HepG2 (cell line): ENCODE measurements at regions not wholly inside any gene's neighbourhood (a gene's known extent, or its start where the extent isn't known, plus 50 kb on each side); places are given as distances from the start of the nearest gene placed in this dataset.

ENCODE experiments used
- ATAC-seq: fragments of 200-7000 bp; cut with Tn5 transposase; 3 replicates; pipeline ENCODE4 v1.9.1; 2020; ENCODE audit warnings: mild to moderate bottlenecking, moderate library complexity
- BruUV-seq: library from RNA; stranded (reverse); fragments of 400-500 nt; replicated peaks from 2 replicates; lab custom pipeline; 2021; lab: Mats Ljungman, UMichigan
- CTCF ChIA-PET: fragments of 300-600 bp; formaldehyde crosslinking; extraction: SDS; loops from one replicate; lab custom pipeline; 2021; ENCODE audit warnings: low total read pairs, inconsistent platforms, low intra/inter-chr PET ratio; lab: Yijun Ruan, JAX
- POLR2A ChIA-PET: fragments of 350-600 bp; sonication (Branson Sonifier 250); formaldehyde crosslinking; loops from one replicate; lab custom pipeline; 2020; ENCODE audit warnings: antibody characterized with exemption, inconsistent platforms; lab: Yijun Ruan, JAX
- DNase-seq: peaks from one replicate; pipeline ENCODE4 v3.0.0-alpha.2; 2015; ENCODE audit warnings: low spot score
- FAIRE-seq: peaks from 3 replicates; lab custom pipeline; 2011; peaks lifted over from hg19 to GRCh38; lab: Jason Lieb, UNC
- H2AFZ ChIP-seq: one replicate; pipeline ENCODE4 v1.6.1; 2011; ENCODE audit warnings: low read length, inconsistent platforms
- H3K27ac ChIP-seq: fragments of 300-600 bp; 3 replicates; pipeline ENCODE4 v1.8.0; 2011; ENCODE audit warnings: mixed run types, mild to moderate bottlenecking, mixed read lengths, low read length, inconsistent platforms; ENCODE audit not compliant: insufficient read depth; ENCODE audit errors: extremely low read length
- H3K27me3 ChIP-seq, 2 experiments: fragments of 200-600 bp in 1 of 2; 2 replicates in 1 of 2; 3 replicates in 1 of 2; pipeline versions ENCODE4 v1.6.0 to v1.8.0; 2011; ENCODE audit warnings: low read length in 2 of 2, mild to moderate bottlenecking in 2 of 2, moderate library complexity in 2 of 2, inconsistent platforms in 1 of 2; ENCODE audit not compliant: insufficient read depth in 2 of 2, control insufficient read depth in 1 of 2
- H3K36me3 ChIP-seq, 2 experiments: fragments of 200-600 bp in 1 of 2; replicated peaks in 1 of 2; 2 replicates in 1 of 2; 3 replicates in 1 of 2; pipeline versions ENCODE4 v1.5.1 to v1.8.0; 2011; ENCODE audit warnings: low read length in 2 of 2, inconsistent platforms in 1 of 2; ENCODE audit not compliant: insufficient read depth in 2 of 2, control insufficient read depth in 1 of 2
- H3K4me1 ChIP-seq: 2 replicates; pipeline ENCODE4 v1.5.1; 2012; ENCODE audit warnings: low read length, inconsistent platforms; ENCODE audit not compliant: insufficient read depth
- H3K4me2 ChIP-seq: 2 replicates; pipeline ENCODE4 v1.6.0; 2011; ENCODE audit warnings: low read depth, low read length, inconsistent platforms
- H3K4me3 ChIP-seq, 3 experiments: fragments of 200-600 bp in 1 of 3; sonication (generic), shearing (Covaris generic) in 1 of 3; replicated peaks in 1 of 3; 2 replicates each; pipeline ENCODE4 v1.5.1; 2011 to 2016; ENCODE audit warnings: low read length in 3 of 3, inconsistent platforms in 2 of 3, low read depth in 2 of 3, mild to moderate bottlenecking in 2 of 3, control low read depth in 1 of 3, mixed read lengths in 1 of 3; ENCODE audit not compliant: insufficient read depth in 1 of 3
- H3K79me2 ChIP-seq: one replicate; pipeline ENCODE4 v1.6.1; 2011; ENCODE audit warnings: low read length, inconsistent platforms; ENCODE audit not compliant: insufficient read depth
- H3K9ac ChIP-seq: 2 replicates; pipeline ENCODE4 v1.6.0; 2011; ENCODE audit warnings: mild to moderate bottlenecking, low read depth, low read length, inconsistent platforms; ENCODE audit not compliant: insufficient read depth
- H3K9me3 ChIP-seq: 2 replicates; pipeline ENCODE4 v1.5.1; 2012; ENCODE audit warnings: mild to moderate bottlenecking, low read length
- H4K20me1 ChIP-seq: 2 replicates; pipeline ENCODE4 v1.6.0; 2011; ENCODE audit warnings: inconsistent platforms, mild to moderate bottlenecking, low read length, moderate library complexity; ENCODE audit not compliant: insufficient read depth
- CEBPB ChIP-seq: IDR thresholded peaks from 2 replicates; pipeline ENCODE4 v1.6.1; 2011; ENCODE audit warnings: low read depth, low read length, improper control_type of control experiment, borderline replicate concordance
- CENPX ChIP-seq: sonication (generic); formaldehyde crosslinking; IDR thresholded peaks from 2 replicates; pipeline ENCODE4 v1.9.0; 2021; ENCODE audit warnings: mild to moderate bottlenecking, missing genetic modification reagents, moderate library complexity
- CREB3 ChIP-seq: sonication (generic); formaldehyde crosslinking; IDR thresholded peaks from 2 replicates; pipeline ENCODE4 v1.5.0; 2020; ENCODE audit warnings: missing genetic modification reagents
- NFYC ChIP-seq: IDR thresholded peaks from 2 replicates; pipeline ENCODE4 v1.6.1; 2016; ENCODE audit warnings: missing genetic modification reagents, missing compliant biosample characterization
- NR2F6 ChIP-seq, 2 experiments: IDR thresholded peaks; 2 replicates each; pipeline ENCODE4 v1.6.1; 2016; ENCODE audit warnings: antibody characterized with exemption in 1 of 2, mild to moderate bottlenecking in 1 of 2
- ZBTB4 ChIP-seq: sonication (generic); formaldehyde crosslinking; IDR thresholded peaks from 2 replicates; pipeline ENCODE4 v1.4.0; 2020; ENCODE audit warnings: missing genetic modification reagents, mild to moderate bottlenecking, borderline replicate concordance
- ZBTB7A ChIP-seq: sonication (generic); formaldehyde crosslinking; IDR thresholded peaks from 2 replicates; pipeline ENCODE4 v1.8.0; 2022; ENCODE audit warnings: mild to moderate bottlenecking, missing genetic modification reagents
- ZNF234 ChIP-seq: sonication (generic); formaldehyde crosslinking; conservative IDR thresholded peaks from 2 replicates; pipeline ENCODE4 v1.5.1; 2020; ENCODE audit warnings: mild to moderate bottlenecking, missing genetic modification reagents
- WGBS: methylation state at CpG from one replicate; pipeline ENCODE4 v1.1.6; 2017; ENCODE audit warnings: low lambda C conversion rate; 5-methylcytosine and 5-hydroxymethylcytosine counted together
- in situ Hi-C: cut with HindIII; loops from 2 replicates; pipeline ENCODE4 v1.10.0; 2017; ENCODE audit warnings: low pct_unique_long_range_greater_than_20kb; ENCODE audit not compliant: extremely low pct_ligation_motif_present
- intact Hi-C: fragments of 100-400 bp; cut with micrococcal nuclease; formaldehyde crosslinking; loops from one replicate; pipeline ENCODE4 v1.10.0; 2022; ENCODE audit not compliant: unreplicated experiment

GRCh38 chr5:117588611-117589010 lies 1014.0 kb upstream of the SEMA6A start:
- ATAC-seq (no peak), DNase-seq (no peak), FAIRE-seq (no peak)
- H3K27me3 ChIP-seq: no peaks in the 10 kb centered on the region
- TF ChIP-seq ZBTB4: no peak
- TF ChIP-seq CEBPB: peak; percentile 47
- H3K79me2 ChIP-seq: no peaks in the 10 kb centered on the region
- in situ Hi-C loops (loop anchor here (25.0 kb wide), 1 partner anchor 1024 kb away; no protein-coding TSS in a partner anchor), intact Hi-C loops (no loop called here)
- no peaks in the 10 kb centered on the region for H3K4me1 ChIP-seq
- BruUV-seq: no TSS peak
- ChIA-PET CTCF (no interaction called here), POLR2A (no interaction called here)
- H3K36me3 ChIP-seq: no peaks in the 10 kb centered on the region
- H3K9me3 ChIP-seq: no peaks in the 10 kb centered on the region
- 1% methylated on average over 2 of the region's 2 CpGs for WGBS
- no peaks in the 10 kb centered on the region for H4K20me1 ChIP-seq
- H3K4me3 ChIP-seq: no peak overlapping the region
- no peak overlapping the region for H2AFZ ChIP-seq
- H3K27ac ChIP-seq: no peak overlapping the region
- H3K9ac ChIP-seq: no peak overlapping the region
- H3K4me2 ChIP-seq: no peak overlapping the region

GRCh38 chr5:117587111-117587510 lies 1012.5 kb upstream of the SEMA6A start:
- Histone ChIP-seq H3K27me3 (no peaks in the 10 kb centered on the region), H3K4me1 (no peaks in the 10 kb centered on the region), H4K20me1 (no peaks in the 10 kb centered on the region), H3K27ac (no peak overlapping the region), H3K79me2 (no peaks in the 10 kb centered on the region), H3K9me3 (no peaks in the 10 kb centered on the region), H3K36me3 (no peaks in the 10 kb centered on the region), H2AFZ (no peak overlapping the region), H3K4me2 (no peak overlapping the region), H3K4me3 (no peak overlapping the region), H3K9ac (no peak overlapping the region)
- TF ChIP-seq CENPX (no peak), ZNF234 (CRISPR knock-in tag) (no peak), ZBTB7A (CRISPR knock-in tag) (no peak), NFYC (CRISPR knock-in tag) (no peak), NR2F6 (IDR thresholded peaks at IDR 0.05) (no peak), NR2F6 (CRISPR knock-in tag; IDR thresholded peaks at IDR 0.05) (no peak), CREB3 (CRISPR knock-in tag) (no peak)
- intact Hi-C loops (no loop called here), in situ Hi-C loops (loop anchor here (25.0 kb wide), 1 partner anchor 1025 kb away; no protein-coding TSS in a partner anchor)
- POLR2A ChIA-PET: no interaction called here
- no TSS peak for BruUV-seq
- FAIRE-seq: no peak
- DNase-seq: no peak
- ATAC-seq: no peak
- 2% methylated on average over 1 of the region's 1 CpG for WGBS
- CTCF ChIA-PET: no interaction called here
